ENCODE measurements at regions not wholly inside any gene's neighbourhood (a gene's known extent, or its start where the extent isn't known, plus 50 kb on each side); places are given as distances from the start of the nearest gene placed in this dataset.

DNA sequence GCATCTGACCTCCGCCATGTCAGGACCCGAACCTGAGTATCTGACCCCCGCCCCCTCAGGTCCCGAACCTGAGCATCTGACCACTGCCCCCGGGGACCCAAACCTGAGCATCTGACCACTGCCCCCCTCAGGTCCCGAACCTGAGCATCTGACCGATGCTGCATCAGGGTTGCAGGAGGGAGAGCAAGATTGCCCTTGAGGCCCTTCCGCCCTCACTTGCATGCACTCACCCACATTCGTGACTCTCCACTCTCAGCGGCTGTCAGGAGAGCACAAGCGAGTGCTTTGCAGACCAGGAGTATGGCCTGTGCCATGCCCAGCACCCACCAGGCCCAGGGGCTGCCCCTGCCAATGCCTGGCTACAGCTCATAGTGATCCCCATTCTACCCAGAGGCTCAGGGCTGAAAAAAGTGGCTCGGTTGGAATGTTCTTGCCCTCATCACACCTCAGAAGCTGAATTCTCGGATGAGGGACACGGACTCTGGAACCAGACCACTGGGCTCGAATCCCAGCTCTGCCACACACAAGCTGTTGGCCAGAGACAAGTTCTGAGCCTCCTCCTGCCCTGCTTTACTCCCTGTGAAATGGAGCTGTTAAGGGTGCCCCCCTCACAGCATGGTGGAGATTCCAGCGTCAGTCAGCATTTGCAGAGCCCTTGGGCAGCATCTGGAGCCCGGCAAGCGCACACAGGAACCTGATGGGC is 82.1 kb downstream of the DLL1 start:
- Mint-ChIP-seq H3K27ac (no peak overlapping the region), H3K4me3 (no peak overlapping the region), H3K4me1 (no peaks in the 10 kb centered on the region), H3K27me3 (no peaks in the 10 kb centered on the region), H3K36me3 (peaks cover 2% of the 10 kb centered on the region), H3K9me3 (peaks cover 22% of the 10 kb centered on the region)
- CTCF ChIA-PET: no interaction called here
- peak; percentile 12 for DNase-seq

DNA sequence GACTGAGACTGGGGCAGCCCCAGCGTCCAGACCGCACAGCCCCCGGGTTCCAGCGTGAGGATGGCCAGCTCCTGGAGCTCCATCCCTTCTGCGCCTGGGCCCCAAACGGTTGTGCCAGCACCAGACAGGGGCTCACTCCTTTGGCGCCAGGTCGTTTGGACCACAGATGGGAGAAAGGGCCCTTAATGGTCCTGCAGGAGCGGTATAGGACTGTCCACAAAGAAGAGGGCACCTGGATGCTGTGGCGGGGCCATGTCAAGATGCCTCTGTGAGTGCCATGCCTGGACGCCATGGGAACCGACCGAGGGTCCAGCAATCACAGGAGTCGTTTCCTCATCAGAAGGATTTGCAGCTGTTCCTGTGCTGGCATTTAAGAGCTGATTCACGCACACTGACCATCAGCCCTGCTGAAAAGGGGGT is 82.7 kb downstream of the DLL1 start:
- Mint-ChIP-seq H3K27me3 (no peaks in the 10 kb centered on the region), H3K9me3 (peaks cover 20% of the 10 kb centered on the region), H3K4me3 (no peak overlapping the region), H3K27ac (no peak overlapping the region), H3K36me3 (no peaks in the 10 kb centered on the region), H3K4me1 (no peaks in the 10 kb centered on the region)
- CTCF ChIA-PET: no interaction called here
- DNase-seq: peak; percentile 13

DNA sequence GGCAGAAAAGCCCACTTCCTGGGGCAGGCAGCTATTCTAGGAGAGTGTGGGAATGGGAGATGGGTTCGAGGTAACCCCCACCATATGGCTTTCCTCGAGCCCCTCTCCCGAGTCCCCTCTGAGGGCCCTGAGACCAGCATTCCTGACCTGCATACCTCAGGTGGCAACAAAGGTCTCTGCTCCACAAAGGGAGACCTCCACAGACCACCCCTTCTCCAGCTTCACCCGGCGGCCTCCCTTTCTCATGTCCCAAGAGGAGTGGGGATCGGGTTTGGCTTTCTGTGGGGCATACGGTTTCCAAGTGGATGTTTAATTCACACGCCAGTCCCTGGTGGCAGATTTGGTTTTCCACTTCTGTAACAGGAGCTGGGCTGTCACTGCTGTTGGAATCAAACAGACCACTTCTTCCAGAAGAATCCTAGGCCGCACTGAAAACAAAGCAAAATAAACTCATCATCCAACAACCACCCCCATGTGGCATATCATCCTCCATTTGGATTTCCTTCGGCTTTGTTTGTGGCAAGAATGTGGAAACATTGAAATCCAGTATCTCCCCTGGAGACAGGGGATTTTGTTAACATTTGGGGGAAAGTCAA is 83.2 kb downstream of the DLL1 start:
- DNase-seq: peak; percentile 12
- Mint-ChIP-seq H3K9me3 (peaks cover 24% of the 10 kb centered on the region), H3K27me3 (peaks cover 4% of the 10 kb centered on the region), H3K4me3 (no peak overlapping the region), H3K36me3 (no peaks in the 10 kb centered on the region), H3K27ac (no peak overlapping the region), H3K4me1 (no peaks in the 10 kb centered on the region)
- CTCF ChIA-PET: no interaction called here

DNA sequence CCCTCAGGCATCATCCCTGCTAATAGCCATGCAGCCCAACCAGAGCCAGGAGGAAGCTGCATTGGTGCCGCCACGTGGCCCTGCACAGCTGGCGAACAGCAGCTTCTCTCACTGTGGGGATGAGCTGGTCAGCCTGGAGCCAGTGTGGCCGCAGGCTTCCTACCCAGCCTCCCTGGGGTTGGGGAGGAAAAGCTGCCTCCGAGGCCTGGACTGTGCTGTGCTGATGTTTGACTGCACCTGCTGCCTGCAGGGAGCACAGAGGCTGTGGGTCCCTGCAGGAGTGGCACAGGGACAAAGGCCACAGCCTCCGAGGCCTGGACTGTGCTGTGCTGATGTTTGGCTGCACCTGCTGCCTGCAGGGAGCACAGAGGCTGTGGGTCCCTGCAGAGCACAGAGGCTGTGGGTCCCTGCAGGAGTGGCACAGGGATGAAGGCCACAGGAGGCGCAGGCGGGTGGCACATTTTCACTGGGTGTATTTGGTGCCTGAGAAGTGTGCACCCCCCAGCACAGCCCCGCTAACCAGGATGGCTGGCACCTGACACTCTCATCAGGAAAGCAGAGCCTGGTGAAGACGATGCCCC is 83.9 kb downstream of the DLL1 start:
- H3K4me3 Mint-ChIP-seq: no peak overlapping the region
- DNase-seq: peak; percentile 14
- H3K27me3 Mint-ChIP-seq: peaks cover 7% of the 10 kb centered on the region
- CTCF ChIA-PET: no interaction called here
- H3K36me3 Mint-ChIP-seq: no peaks in the 10 kb centered on the region
- H3K9me3 Mint-ChIP-seq: peaks cover 27% of the 10 kb centered on the region
- no peak overlapping the region for H3K27ac Mint-ChIP-seq
- no peaks in the 10 kb centered on the region for H3K4me1 Mint-ChIP-seq

DNA sequence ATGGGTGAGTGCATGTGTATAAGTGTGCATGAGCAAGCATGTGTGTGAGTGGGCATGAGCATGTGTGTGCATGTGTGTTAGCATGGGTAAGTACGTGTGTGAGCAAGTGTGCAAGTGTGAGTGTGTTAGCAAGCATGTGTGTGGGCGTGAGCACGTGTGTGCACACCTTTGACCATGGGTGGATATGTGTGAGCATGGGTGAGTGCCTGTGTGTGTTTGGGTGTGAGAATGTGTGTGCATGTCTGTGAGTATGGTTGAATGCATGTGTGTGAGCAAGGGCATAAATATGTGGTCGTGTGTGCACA is 84.6 kb downstream of the DLL1 start:
- Mint-ChIP-seq H3K9me3 (peaks cover 27% of the 10 kb centered on the region), H3K4me1 (no peaks in the 10 kb centered on the region), H3K36me3 (no peaks in the 10 kb centered on the region), H3K4me3 (no peak overlapping the region), H3K27me3 (peaks cover 7% of the 10 kb centered on the region), H3K27ac (no peak overlapping the region)
- peak; percentile 11 for DNase-seq
- CTCF ChIA-PET: no interaction called here

DNA sequence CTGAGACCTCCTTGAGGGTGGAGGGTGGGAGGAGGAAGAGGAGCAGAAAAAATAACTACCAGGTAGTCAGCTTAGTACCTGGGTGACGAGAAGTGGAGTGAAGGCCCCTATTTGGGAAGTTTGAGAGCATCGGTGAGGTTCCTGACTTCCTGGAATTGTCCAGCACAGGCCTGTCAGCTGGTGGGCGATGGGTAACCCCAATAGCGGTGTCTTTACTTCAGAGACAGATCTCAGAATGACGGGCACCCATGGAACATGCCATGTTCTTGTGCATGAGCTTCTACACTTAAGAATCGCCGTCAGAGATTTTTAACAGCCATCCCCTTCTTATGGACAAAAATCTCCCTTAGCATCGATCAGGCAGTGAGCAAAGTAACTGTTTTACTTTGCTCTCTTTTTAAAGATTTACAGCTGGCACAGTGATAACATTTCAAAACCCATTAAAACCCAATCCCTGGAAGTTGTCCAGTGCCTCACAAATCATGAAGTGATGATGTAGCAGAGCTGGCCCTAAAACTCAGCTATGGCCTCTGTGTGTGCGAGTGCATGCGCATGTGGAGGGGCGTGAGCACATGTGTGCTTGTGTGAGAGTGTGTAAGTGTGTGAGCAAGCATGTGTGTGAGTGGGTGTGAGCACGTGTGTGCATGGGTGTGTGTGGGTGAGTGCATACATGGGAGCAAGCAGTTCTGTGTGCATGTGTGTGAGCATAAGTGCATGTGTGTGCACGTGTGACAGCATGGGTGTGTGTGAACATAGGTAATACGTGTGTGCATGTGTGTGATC is 85.2 kb downstream of the DLL1 start:
- H3K36me3 Mint-ChIP-seq: no peaks in the 10 kb centered on the region
- CTCF ChIA-PET: no interaction called here
- H3K9me3 Mint-ChIP-seq: peaks cover 27% of the 10 kb centered on the region
- H3K27me3 Mint-ChIP-seq: peaks cover 7% of the 10 kb centered on the region
- H3K27ac Mint-ChIP-seq: no peak overlapping the region
- no peaks in the 10 kb centered on the region for H3K4me1 Mint-ChIP-seq
- H3K4me3 Mint-ChIP-seq: no peak overlapping the region
- peak; percentile 5 for DNase-seq

DNA sequence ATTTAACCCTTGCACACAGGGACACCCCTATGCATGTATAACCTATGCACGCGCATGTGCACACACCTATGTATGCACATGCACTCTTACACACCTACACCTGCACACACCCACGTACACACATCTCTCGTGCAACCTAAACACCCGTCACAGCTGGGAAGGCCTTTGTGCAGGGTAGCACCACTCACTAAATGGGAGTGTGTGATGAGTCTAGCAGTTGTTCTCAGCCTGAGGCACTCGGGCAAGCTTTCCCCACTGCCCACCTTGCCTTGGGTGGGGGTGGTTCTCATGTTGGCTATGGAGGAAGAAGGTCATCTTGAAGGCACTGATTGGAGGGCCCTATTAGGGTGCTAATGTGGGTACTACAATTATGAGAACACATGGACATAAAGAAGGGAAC is 85.8 kb downstream of the DLL1 start:
- no peaks in the 10 kb centered on the region for H3K4me1 Mint-ChIP-seq
- no peak overlapping the region for H3K4me3 Mint-ChIP-seq
- H3K9me3 Mint-ChIP-seq: peaks cover 27% of the 10 kb centered on the region
- DNase-seq: peak; percentile 3
- CTCF ChIA-PET: no interaction called here
- H3K36me3 Mint-ChIP-seq: no peaks in the 10 kb centered on the region
- H3K27me3 Mint-ChIP-seq: peaks cover 7% of the 10 kb centered on the region
- no peak overlapping the region for H3K27ac Mint-ChIP-seq

DNA sequence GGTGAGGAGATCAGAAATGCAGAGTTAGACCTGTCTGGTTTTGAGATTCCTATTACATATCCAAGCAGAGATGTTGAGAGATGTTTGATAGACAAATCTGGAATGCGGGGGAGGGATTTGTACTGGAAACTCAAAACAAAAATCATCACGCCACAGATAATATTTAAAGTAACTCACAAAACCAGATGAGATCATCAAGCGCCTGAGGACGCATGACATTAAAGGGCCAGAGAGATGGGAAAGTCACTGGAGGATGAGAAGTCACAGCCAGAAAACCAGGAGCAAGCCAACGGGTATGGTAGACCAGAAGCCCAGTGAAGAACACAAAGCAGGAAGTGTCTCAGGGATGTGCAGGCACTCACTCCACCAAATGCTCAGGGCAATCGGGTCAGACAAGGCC is 87.7 kb downstream of the DLL1 start:
- Mint-ChIP-seq H3K27ac (no peak overlapping the region), H3K27me3 (peaks cover 7% of the 10 kb centered on the region), H3K4me1 (no peaks in the 10 kb centered on the region), H3K4me3 (no peak overlapping the region), H3K9me3 (peaks cover 27% of the 10 kb centered on the region), H3K36me3 (no peaks in the 10 kb centered on the region)
- peak; percentile 3 for DNase-seq
- CTCF ChIA-PET: no interaction called here

DNA sequence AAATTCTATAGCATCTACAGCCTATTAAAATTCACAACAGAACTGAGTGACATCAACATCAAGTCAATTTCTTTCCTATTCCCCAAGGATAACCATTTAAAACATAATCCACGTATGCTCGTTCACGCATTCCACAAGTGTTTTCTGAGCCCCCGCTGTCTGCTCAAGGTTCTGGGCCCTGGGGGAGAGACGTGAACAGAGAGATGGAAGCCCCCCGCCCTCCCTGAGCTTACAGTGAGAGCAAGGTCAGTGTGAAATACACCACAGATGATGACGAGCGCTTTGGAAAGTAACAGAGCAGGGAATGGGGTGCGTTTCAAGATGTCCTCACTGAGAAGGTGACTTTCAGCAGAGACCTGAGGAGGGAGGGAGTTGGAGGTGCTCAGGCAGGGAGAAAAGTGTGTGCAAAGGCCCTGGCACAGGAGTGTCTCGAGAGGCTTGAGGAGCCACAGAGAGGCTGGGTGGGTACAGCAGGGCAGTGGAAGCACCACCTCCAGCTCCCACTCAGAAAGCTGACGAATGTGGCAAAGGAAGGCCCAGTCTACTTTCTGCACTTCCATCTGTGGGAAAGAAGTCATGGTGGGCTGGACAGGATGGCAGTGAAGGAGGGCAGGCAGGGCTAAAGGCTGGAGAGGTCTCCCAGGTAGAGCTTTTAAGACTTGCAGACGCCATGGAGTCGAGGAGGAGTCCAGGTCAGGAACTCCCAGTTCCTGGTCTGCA is 88.3 kb downstream of the DLL1 start:
- Mint-ChIP-seq H3K4me1 (no peaks in the 10 kb centered on the region), H3K4me3 (no peak overlapping the region), H3K27me3 (peaks cover 7% of the 10 kb centered on the region), H3K9me3 (peaks cover 27% of the 10 kb centered on the region), H3K27ac (no peak overlapping the region), H3K36me3 (no peaks in the 10 kb centered on the region)
- CTCF ChIA-PET: no interaction called here
- peak; percentile 8 for DNase-seq

DNA sequence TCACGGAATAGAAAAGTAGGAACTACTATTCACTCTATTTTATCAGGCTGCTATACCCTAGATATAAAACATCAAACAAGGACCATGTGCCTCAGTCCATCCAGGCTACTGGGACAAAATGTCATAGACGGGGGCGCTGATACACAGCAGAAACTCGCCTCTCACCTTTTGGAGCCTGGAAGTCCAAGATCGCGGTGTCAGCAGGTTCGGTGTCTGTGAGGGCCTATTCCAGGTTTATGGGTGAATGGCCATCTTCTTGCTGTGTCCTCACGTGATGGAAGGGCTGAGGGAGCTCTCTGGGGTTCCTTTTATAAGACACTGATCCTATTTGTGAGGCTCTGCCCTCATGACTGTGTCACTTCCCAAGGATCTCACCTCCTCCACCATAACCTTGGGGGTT is 89.5 kb downstream of the DLL1 start:
- Mint-ChIP-seq H3K27ac (no peak overlapping the region), H3K36me3 (no peaks in the 10 kb centered on the region), H3K4me3 (no peak overlapping the region), H3K9me3 (peaks cover 32% of the 10 kb centered on the region), H3K27me3 (peaks cover 9% of the 10 kb centered on the region), H3K4me1 (no peaks in the 10 kb centered on the region)
- no peak for DNase-seq
- CTCF ChIA-PET: no interaction called here

DNA sequence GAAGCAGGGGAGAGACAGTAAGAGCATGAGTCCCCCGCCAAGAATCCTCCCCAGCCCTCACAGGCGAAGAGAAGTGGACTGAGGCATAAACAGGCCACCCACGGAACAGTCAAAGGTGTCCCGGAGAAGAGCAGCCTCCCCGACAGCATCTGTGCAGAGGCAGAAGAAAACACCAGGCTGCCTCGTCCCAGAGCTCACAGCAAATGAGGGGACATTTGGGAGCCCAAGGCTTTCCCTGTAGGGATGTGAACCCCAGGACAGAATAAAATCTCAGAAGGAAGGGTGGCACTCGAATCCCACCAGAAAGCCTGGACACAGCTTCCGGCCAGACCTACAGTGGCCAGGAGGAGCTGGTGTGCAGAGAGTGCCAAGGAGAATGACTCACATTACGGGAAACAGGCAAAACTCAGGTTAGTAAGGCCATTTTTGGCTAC is 90.4 kb downstream of the DLL1 start:
- Mint-ChIP-seq H3K27me3 (peaks cover 10% of the 10 kb centered on the region), H3K4me3 (no peak overlapping the region), H3K9me3 (peaks cover 34% of the 10 kb centered on the region), H3K4me1 (no peaks in the 10 kb centered on the region), H3K36me3 (peaks cover 5% of the 10 kb centered on the region), H3K27ac (no peak overlapping the region)
- CTCF ChIA-PET: no interaction called here
- DNase-seq: no peak

DNA sequence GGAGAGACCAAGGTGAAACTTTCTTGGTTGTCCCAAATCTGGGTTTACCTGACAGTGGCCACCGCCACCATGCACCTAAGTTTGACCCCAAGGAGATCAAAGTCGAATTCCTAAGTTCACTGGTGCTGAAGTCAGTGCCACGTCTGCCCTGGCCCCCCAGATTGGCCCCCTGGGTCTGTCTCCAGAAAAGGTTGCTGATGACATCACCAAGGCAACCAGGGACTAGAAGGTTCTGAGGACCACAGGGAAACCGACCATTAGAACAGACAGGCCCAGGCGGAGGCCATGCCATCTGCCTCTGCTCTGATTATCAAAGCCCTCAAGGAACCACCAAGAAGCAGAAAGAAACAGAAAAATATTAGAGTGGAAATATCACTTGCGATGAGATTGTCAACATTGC is 91.2 kb downstream of the DLL1 start:
- DNase-seq: peak; percentile 4
- Mint-ChIP-seq H3K36me3 (peaks cover 6% of the 10 kb centered on the region), H3K4me3 (no peak overlapping the region), H3K4me1 (no peaks in the 10 kb centered on the region), H3K9me3 (peaks cover 36% of the 10 kb centered on the region), H3K27ac (no peak overlapping the region), H3K27me3 (peaks cover 10% of the 10 kb centered on the region)
- CTCF ChIA-PET: no interaction called here

DNA sequence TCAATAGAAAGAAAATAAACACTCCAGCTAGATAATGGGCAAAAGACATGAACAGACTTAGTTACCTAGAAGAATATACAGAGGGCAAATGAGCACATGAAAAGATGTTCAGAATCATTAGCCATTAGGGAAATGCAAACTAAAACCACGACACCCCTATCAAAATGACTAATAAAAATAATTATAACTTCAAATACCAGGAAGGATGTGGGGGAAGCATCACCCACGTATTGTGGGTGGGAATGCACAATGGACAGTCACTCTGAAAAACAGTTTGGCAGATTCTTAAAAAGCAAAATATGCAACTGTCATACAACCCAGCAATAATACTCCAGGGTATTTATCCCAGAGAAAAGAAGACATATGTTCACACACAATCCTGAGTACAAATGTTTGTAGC is 92.6 kb downstream of the DLL1 start:
- H3K27me3 Mint-ChIP-seq: peaks cover 10% of the 10 kb centered on the region
- no peak for DNase-seq
- no peak overlapping the region for H3K4me3 Mint-ChIP-seq
- no peak overlapping the region for H3K27ac Mint-ChIP-seq
- H3K36me3 Mint-ChIP-seq: peaks cover 6% of the 10 kb centered on the region
- H3K4me1 Mint-ChIP-seq: no peaks in the 10 kb centered on the region
- CTCF ChIA-PET: no interaction called here
- peaks cover 37% of the 10 kb centered on the region for H3K9me3 Mint-ChIP-seq

DNA sequence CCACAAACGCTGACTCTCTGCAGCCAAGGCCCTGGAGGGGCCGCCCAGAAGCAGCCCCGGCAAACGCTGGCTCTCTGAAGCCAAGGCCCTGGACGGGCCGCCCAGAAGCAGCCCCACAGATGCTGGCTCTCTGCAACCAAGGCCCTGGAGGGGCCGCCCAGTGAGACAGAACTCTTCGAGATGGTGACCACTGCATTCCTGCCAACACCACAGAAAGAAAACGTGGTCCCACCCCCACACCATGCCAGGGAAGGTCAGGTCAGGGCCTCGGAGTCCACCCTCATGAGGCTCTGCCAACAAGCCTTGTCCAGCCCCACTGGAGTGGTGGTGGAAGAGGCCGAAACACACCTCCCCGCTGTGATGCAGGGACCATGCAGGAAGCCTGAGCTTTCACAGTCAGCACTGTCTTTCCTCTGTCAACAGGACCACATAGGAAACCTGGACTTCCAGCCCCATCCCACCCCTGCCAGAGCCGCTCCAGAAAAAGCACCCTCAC is 97.5 kb downstream of the DLL1 start:
- Mint-ChIP-seq H3K27me3 (peaks cover 3% of the 10 kb centered on the region), H3K27ac (no peak overlapping the region), H3K9me3 (peaks cover 28% of the 10 kb centered on the region), H3K36me3 (peaks cover 6% of the 10 kb centered on the region), H3K4me1 (no peaks in the 10 kb centered on the region), H3K4me3 (no peak overlapping the region)
- DNase-seq: no peak
- CTCF ChIA-PET: no interaction called here
